Osteoblast (primary cell): ENCODE measurements at regions not wholly inside any gene's neighbourhood (a gene's known extent, or its start where the extent isn't known, plus 50 kb on each side); places are given as distances from the start of the nearest gene placed in this dataset.

Experiments used
- DNase-seq: peaks from one replicate; pipeline ENCODE4 v3.0.0; 2011; ENCODE audit warnings: low spot score, mixed read lengths; ENCODE audit not compliant: insufficient read length; ENCODE audit errors: missing footprints
- H2AFZ ChIP-seq: 2 replicates; pipeline ENCODE4 v1.6.0; 2011; ENCODE audit warnings: mild to moderate bottlenecking, low read length
- H3K27ac ChIP-seq: 2 replicates; pipeline ENCODE4 v1.5.1; 2011; ENCODE audit warnings: mild to moderate bottlenecking, low read depth, low read length, moderate library complexity
- H3K27me3 ChIP-seq: 2 replicates; pipeline ENCODE4 v1.6.0; 2012; ENCODE audit warnings: mild to moderate bottlenecking, control low read depth, inconsistent platforms, low read length, moderate library complexity; ENCODE audit not compliant: insufficient read depth
- H3K36me3 ChIP-seq: 2 replicates; pipeline ENCODE4 v1.5.1; 2011; ENCODE audit warnings: mild to moderate bottlenecking, low read length, control low read depth, moderate library complexity; ENCODE audit not compliant: insufficient read depth
- H3K4me1 ChIP-seq: 2 replicates; pipeline ENCODE4 v1.5.1; 2011; ENCODE audit warnings: mild to moderate bottlenecking, low read length, control low read depth, moderate library complexity; ENCODE audit not compliant: insufficient read depth
- H3K4me2 ChIP-seq: 2 replicates; pipeline ENCODE4 v1.6.0; 2011; ENCODE audit warnings: mild to moderate bottlenecking, low read length; ENCODE audit not compliant: insufficient read depth
- H3K4me3 ChIP-seq: fragments of 200-600 bp; sonication (generic); 3 replicates; pipeline ENCODE4 v1.5.1; 2012; ENCODE audit warnings: mild to moderate bottlenecking, low read length, inconsistent platforms; ENCODE audit not compliant: insufficient read depth
- H3K79me2 ChIP-seq: 2 replicates; pipeline ENCODE4 v1.6.0; 2012; ENCODE audit warnings: mild to moderate bottlenecking, low read length, control low read depth, inconsistent platforms; ENCODE audit not compliant: insufficient read depth
- H3K9me3 ChIP-seq: 2 replicates; pipeline ENCODE4 v1.5.1; 2011; ENCODE audit warnings: low read depth, low read length, control low read depth
- H4K20me1 ChIP-seq: 2 replicates; pipeline ENCODE4 v1.6.0; 2012; ENCODE audit warnings: mild to moderate bottlenecking, low read length, control low read depth; ENCODE audit not compliant: insufficient read depth
- TF ChIP-seq, protein P1 (sequence below): IDR thresholded peaks from 2 replicates; pipeline ENCODE4 v1.5.1; 2011; ENCODE audit warnings: mild to moderate bottlenecking, low read depth, low read length, moderate library complexity; ENCODE audit errors: extremely low read depth

DNA sequence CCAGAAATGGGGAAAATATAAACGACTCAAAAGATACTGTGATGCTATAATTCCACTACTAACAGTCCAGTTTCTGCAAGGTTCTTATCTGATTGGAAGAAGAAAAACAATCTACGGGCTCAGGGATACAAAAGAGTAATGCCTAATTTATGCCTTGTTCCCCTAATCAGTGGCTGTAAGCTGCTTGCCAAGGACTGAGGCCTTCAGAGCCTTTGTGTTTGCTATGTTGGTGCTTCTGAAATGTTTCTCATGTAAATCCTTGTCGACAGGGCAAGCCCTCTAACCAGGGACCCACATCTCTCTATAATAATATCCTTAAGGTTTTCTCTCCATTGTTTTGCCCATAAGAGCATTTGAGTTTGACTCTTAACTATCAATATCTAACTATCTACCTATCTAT is 89.7 kb upstream of the CLDN10 start:
- DNase-seq: no peak
- no peak overlapping the region for H3K4me2 ChIP-seq
- TF ChIP-seq, protein P1, sequence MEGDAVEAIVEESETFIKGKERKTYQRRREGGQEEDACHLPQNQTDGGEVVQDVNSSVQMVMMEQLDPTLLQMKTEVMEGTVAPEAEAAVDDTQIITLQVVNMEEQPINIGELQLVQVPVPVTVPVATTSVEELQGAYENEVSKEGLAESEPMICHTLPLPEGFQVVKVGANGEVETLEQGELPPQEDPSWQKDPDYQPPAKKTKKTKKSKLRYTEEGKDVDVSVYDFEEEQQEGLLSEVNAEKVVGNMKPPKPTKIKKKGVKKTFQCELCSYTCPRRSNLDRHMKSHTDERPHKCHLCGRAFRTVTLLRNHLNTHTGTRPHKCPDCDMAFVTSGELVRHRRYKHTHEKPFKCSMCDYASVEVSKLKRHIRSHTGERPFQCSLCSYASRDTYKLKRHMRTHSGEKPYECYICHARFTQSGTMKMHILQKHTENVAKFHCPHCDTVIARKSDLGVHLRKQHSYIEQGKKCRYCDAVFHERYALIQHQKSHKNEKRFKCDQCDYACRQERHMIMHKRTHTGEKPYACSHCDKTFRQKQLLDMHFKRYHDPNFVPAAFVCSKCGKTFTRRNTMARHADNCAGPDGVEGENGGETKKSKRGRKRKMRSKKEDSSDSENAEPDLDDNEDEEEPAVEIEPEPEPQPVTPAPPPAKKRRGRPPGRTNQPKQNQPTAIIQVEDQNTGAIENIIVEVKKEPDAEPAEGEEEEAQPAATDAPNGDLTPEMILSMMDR: no peak
- no peak overlapping the region for H3K27ac ChIP-seq
- no peaks in the 10 kb centered on the region for H4K20me1 ChIP-seq
- H3K27me3 ChIP-seq: peaks cover 2% of the 10 kb centered on the region
- H2AFZ ChIP-seq: no peak overlapping the region
- no peaks in the 10 kb centered on the region for H3K4me1 ChIP-seq
- H3K9me3 ChIP-seq: peaks cover 3% of the 10 kb centered on the region
- no peaks in the 10 kb centered on the region for H3K36me3 ChIP-seq
- H3K79me2 ChIP-seq: no peaks in the 10 kb centered on the region
- H3K4me3 ChIP-seq: no peak overlapping the region

DNA sequence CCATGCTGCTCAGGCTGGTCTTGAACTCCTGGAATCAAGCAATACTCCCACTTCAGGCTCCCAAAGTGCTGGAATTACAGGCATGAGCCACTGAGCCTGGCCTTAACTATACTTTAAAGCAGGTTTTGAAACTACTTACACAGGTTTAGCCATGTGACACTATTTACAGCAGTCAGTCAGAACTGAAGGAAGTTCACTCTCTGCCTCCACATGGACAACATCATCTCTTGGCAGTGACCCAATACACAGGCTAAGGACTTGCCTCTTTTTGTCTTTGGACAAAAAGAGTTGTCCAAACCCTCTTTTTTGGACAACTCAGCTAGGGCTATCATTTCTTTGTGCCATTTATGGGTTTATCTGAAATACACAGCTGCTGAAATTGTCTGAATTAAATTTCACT is 89.0 kb upstream of the CLDN10 start:
- no peaks in the 10 kb centered on the region for H3K79me2 ChIP-seq

DNA sequence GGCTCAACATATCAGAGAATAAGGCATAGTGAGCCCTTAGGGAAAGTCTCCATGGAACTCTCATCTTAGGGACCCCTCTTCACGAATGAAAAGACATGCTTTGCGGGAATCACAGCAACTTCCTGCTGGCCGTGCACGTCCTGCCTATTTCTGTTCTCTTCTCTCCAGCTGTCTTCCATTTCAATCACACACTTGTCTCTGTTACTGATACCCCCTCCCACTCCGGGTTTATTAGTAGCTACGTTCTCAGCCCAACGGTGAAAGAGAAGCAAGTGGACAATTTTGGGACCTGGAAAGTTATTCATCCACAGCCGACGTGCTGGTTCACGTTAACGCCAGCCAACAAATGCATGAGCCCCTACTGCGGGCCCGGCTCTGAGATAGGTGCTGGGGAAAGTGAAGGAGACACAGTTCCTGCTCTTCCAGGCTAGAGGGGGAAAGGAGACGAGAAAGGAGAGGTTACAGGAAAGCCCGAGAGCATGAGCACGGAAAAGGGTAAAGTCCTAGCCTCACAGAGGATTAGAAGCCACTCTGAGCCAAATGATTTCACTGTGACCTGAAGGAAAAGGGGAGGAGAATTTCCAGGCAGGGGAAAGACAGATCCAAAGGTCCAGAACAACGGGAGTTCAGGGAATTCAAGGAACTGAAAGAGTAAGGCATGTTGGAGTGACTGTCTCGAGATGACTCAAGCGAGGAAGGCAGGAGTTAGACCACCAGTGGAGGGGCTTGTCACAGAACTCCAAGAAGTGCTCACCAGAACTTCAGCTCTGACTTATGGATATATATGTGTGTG is 81.8 kb upstream of the CLDN10 start:
- Histone ChIP-seq H4K20me1 (no peaks in the 10 kb centered on the region), H3K4me1 (no peaks in the 10 kb centered on the region), H3K79me2 (no peaks in the 10 kb centered on the region), H3K4me3 (no peak overlapping the region), H3K4me2 (no peak overlapping the region), H3K36me3 (no peaks in the 10 kb centered on the region), H3K27me3 (peaks cover 15% of the 10 kb centered on the region), H3K9me3 (no peaks in the 10 kb centered on the region), H3K27ac (no peak overlapping the region), H2AFZ (no peak overlapping the region)
- TF ChIP-seq, protein P1: no peak
- DNase-seq: no peak

More for the DNA sequence above, 89.0 kb upstream of the CLDN10 start:
- peaks cover 3% of the 10 kb centered on the region for H3K9me3 ChIP-seq
- no peaks in the 10 kb centered on the region for H3K27me3 ChIP-seq
- TF ChIP-seq, protein P1: no peak
- no peak overlapping the region for H3K27ac ChIP-seq
- no peak for DNase-seq
- no peak overlapping the region for H2AFZ ChIP-seq
- no peaks in the 10 kb centered on the region for H3K4me1 ChIP-seq
- H3K36me3 ChIP-seq: no peaks in the 10 kb centered on the region
- no peak overlapping the region for H3K4me3 ChIP-seq
- H4K20me1 ChIP-seq: no peaks in the 10 kb centered on the region
- no peak overlapping the region for H3K4me2 ChIP-seq

DNA sequence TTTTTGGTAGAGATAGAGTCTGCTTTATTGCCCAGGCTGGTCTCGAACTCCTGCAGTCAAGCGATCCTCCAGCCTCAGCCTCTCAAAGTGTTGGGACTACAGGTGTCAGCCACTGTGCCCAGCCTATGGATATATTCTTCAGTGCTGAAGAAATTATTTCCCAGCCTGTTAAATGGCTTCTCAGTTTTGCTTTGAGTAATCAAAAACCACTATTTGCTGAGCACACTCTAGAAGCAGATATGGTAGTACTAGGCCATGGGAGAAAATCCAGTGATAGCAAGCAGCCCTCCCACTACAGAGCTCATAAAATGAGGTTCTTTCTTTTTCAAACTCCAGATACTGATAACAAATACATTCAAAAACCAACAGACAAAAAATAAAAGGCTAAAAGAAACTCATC is 80.6 kb upstream of the CLDN10 start:
- H3K4me1 ChIP-seq: no peaks in the 10 kb centered on the region
- TF ChIP-seq, protein P1: no peak

More for the DNA sequence above, 80.6 kb upstream of the CLDN10 start:
- Histone ChIP-seq H3K27me3 (peaks cover 18% of the 10 kb centered on the region), H3K9me3 (no peaks in the 10 kb centered on the region), H4K20me1 (no peaks in the 10 kb centered on the region), H2AFZ (no peak overlapping the region), H3K36me3 (no peaks in the 10 kb centered on the region), H3K27ac (no peak overlapping the region), H3K4me3 (no peak overlapping the region), H3K4me2 (no peak overlapping the region), H3K79me2 (no peaks in the 10 kb centered on the region)
- DNase-seq: no peak
